Loucy (cell line): ENCODE measurements at regions not wholly inside any gene's neighbourhood (a gene's known extent, or its start where the extent isn't known, plus 50 kb on each side); places are given as distances from the start of the nearest gene placed in this dataset.

Source experiments
- CTCF ChIP-seq: fragments of 200-600 bp; sonication (generic); conservative IDR thresholded peaks from 2 replicates; pipeline ENCODE4 v1.5.1; 2014; ENCODE audit warnings: mild to moderate bottlenecking, antibody characterized with exemption, low read length
- EZH2phosphoT487 ChIP-seq: fragments of 200-600 bp; IDR thresholded peaks from 2 replicates; pipeline ENCODE4 v1.6.1; 2018; ENCODE audit warnings: antibody characterized with exemption, mild to moderate bottlenecking, moderate library complexity, borderline replicate concordance

GRCh38 chr18:47717257-47717656, 213.2 kb downstream of the SMAD2 start:
- TF ChIP-seq CTCF (no peak), EZH2phosphoT487 (no peak)
